H1 (cell line): ENCODE measurements at regions not wholly inside any gene's neighbourhood (a gene's known extent, or its start where the extent isn't known, plus 50 kb on each side); places are given as distances from the start of the nearest gene placed in this dataset.

Experiments
- CHD2 ChIP-seq: IDR thresholded peaks from 2 replicates; pipeline ENCODE4 v1.6.1; 2012; ENCODE audit warnings: low read length, improper control_type of control experiment
- POLR2AphosphoS5 ChIP-seq: IDR thresholded peaks from 2 replicates; pipeline ENCODE4 v1.6.1; 2011; ENCODE audit warnings: low read depth, low read length

DNA sequence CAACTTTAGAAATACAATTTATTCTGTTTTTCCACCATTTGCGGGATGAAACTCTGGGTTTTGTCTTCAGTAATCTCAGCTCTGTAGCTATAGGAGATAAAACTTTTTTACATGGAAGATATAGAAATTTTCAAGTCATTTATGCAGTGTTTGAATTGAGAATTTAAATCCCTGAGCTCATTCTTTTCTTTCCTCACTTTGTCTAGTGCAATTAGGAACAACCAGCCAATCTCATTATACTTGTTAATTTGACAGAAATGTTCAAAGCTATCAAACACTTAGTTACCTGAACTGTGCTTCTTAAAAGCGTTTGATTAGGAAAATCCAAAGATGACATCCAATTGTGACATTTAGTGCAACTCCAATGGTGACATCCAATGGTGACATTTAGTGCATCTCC is 1014.3 kb downstream of the SLITRK5 start:
- TF ChIP-seq POLR2AphosphoS5 (no peak), CHD2 (no peak)
